HG02852 (cell line): ENCODE measurements at regions not wholly inside any gene's neighbourhood (a gene's known extent, or its start where the extent isn't known, plus 50 kb on each side); places are given as distances from the start of the nearest gene placed in this dataset.

Source experiments
- ATAC-seq: cut with Tn5 transposase; IDR thresholded peaks from one replicate; pipeline ENCODE4 v1.9.1; 2021; ENCODE audit warnings: mild to moderate bottlenecking, moderate library complexity; ENCODE audit not compliant: unreplicated experiment

DNA sequence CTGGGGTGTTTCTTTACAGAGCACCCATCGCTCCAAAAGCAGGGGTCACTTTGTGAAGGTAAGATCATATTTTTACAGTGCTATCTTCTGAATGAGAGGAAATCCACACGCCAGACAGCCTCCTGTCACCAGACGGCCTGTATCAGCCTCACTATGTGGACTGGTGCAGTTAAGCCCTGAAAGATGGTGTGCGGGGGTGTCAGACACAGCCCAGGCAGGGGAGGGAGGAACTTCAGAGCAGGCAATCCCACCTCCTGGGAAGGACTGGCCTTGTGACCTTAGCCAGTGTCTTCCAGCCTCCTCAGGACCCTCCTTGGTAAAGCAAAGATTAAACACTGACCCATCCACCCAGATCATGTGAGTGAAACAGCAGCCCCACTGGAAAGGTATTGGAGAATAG, 249.4 kb upstream of the CTAGE1 start:
- ATAC-seq, result no peak

DNA sequence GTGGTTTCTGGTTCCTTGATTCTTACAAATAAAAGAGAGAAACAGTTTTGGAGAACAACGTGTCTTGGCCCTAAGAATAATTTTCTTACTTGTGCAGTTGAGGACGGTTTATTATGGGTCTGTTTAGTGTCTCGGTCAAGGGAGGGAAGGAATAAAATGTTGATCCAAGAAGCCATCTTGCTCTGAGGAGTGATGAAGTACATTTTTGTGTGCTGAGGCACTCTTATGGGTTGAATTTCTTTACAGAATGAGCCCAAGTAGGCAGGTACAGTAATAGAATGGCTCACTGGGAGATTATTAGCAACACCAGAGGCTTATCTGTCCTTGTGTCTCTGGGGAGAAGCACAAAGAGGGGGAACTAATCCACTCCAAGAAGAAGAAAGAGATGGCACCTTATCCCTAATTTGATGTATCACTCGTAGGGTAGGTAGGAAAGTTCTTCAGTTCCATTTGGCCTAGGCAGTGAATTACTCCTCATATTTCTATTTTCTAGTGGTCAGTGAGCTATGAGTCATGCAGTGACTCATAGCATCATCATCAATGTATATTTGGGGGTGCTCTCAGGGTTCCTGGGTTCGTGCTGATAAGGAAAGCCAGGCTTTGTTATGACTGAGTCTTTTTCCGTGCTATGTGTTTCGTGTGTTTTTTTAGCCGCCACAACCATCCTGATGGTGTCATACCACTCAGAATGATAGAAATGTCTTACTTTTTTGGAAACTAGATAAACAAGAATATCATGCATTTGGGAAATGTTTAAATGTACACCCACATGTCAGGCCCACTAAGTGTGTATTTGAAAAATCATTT, 250.1 kb upstream of the CTAGE1 start:
- peak; percentile 73 for ATAC-seq

DNA sequence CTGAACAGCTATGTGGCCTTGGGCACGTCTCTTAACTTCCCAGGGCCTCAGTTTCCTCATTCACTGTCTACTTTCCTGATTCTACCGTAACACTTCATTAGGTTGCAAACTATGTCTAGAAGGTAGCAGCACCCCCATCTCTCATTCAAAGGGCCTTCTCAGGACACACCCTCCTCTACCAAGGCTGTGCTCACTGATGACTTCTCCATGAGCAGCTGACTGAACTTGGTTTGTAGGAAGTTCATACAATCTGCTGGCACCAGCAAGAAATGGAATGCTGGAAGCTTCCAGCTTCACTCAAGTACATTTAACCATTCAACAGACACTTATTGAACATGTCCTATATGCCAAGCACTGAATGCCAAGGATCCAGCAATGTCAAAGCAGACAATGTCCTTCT, 250.8 kb upstream of the CTAGE1 start:
- peak; percentile 11 for ATAC-seq

DNA sequence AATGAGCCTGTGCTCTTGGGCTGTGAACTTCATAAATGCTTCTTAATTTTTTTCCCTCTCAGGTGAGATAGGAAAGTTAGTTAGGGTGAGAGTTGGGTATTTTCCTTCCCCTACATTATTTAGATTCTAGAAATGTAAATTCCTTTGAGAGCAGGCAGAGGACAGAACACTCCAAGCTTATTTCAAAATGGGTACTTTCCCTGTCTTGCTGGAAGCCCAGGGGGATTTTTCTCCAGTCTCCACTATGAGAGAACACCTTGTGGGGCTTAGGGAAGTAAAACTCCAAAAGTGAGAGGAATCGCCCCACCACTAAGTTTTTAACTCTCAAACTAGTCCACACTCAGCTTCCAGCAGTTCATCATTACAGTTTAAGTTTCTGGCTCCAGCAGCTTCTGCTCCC, 253.2 kb upstream of the CTAGE1 start:
- peak; percentile 56 for ATAC-seq

DNA sequence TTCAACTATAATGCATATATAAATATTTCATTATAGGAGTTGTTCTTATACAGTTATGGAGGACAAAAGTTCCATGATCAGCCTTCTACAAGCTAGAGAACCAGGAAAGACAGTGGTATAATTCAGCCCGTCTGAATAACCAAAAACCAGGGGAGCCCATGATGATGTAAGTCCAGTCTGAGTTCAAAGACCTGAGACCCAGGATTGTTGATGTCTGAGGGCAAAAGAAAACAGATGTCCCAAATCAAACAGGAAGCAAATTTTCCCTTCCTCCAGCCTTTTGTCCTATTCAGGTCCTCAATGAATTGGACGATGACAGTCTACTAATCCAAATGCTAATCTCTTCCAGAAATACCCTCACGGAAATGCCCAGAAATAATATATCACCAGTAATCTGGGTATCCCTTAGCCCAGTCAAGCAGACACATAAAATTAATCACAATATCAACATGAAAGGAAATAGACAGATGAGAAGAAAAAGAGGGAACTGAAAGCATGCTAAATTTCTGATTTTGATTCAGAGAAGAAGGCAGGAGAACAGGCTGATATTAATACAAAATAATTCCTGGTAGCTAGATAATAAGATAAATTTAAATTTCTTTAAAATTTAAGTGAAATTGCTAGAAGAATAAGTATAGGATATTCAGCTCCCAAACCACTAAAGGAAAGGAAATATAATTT, 255.6 kb upstream of the CTAGE1 start:
- ATAC-seq, result no peak

DNA sequence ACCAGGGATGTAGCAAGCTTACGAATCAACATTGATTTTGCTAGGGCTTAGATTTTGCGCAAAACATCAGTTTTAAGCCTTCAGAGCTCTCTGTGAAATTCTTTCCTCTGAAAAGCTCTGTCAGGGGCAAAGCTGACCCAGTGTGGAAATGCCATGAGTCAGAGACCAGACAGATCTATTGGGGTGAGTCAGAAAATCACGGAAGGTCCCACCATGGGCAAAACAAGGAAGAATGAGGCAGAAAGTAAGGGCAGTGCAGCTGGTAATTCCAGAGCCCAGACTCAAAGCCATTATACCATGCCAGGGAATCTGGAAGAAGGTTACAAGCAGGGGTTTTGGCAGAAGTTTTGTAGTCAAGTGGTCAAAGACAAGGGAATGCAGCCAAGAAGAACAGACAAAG, 256.6 kb upstream of the CTAGE1 start:
- ATAC-seq, result no peak

DNA sequence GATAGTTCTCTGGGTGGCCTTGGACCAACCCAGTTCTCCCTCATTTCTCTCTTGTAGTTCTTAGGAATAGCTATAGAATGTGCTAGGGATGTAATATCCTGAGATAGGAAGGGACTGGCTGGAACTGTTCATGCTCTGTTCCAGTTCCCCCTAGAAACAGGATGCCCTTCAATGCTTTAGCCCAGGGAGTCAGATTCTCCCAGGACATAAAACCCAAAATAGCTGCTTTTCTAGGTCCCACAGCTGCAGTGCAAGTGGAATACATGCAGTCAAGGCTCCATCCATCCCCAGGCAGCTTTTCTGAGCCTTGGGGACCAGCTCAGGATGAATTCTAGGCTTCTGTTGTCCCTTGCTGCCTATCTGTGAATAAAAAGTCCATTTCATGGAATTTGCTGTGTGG, 257.3 kb upstream of the CTAGE1 start:
- ATAC-seq, result no peak

DNA sequence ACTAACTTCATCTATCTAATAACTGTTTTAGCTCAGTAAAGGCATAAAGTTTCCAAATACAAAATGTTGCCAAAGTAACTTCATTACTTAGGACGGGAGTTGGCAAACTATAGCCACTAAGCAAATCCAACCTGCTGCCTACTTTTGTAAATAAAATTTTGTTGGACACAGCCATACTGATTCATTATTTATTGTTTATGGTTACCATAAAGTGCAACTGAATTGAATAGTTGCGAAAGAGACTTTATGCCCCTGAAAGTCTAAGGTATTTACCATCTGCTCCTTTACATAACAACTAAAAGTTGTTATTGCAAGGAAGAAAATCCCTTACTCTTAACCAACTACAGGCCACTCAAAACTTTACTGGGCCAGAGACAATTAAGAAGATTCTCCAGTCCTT, 256.7 kb upstream of the RBBP8 start:
- ATAC-seq, result no peak

DNA sequence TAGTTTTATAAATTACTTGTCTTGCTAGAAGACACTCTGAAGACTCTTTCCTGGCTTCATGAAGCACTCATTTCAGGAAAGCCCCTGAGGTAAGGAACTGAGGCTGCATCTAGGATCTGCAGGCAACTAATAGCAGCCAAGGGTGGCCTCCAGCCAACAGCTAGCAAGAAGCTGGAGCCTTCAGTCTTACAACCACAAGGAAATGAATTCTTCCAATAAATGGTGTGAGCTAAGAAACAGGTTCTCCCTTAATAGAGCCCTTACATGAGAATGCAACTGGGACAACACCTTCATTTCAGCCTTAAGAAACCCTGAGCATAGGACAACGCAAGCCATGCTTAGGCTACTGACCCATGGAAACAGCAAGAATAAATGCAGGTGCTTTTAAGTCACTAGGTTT, 254.6 kb upstream of the RBBP8 start:
- no peak for ATAC-seq

DNA sequence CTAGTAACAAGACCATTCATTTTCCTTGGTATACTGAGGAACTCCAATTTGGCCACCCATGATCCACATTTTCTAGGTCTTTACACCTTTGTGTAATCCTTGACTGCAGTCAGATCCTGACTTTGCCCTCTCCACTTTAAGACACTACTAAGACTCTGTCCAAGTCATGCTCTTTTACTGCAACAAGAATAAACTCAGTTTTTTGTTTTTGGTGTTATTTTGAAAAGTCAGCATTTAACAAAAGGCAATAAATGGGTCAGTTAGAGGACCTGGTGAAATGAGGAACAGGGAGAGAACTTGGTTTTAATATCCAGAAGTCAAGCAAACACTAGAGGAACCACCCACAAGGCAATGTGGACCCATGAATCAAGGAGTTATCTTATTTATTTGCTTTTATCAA, 252.2 kb upstream of the RBBP8 start:
- no peak for ATAC-seq

DNA sequence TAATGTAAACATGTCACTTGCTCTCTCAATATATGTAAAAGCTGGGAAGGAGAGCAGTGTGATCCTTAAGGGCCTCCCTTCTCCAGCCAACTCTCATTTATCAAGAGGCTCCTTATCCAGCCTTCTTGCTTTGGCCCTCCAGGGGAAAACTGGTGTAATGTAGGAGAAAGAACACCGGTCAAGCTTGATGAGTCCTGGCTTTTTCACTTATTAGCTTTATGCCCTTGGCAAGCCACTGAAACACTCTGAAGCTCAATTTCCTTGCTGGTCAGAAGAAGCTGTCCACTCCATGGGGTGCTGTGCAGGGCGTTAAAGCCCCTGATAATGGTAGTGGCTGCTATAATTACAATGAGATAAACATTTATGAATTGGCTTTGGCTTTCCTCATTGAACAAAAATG, 251.2 kb upstream of the RBBP8 start:
- ATAC-seq, result no peak

DNA sequence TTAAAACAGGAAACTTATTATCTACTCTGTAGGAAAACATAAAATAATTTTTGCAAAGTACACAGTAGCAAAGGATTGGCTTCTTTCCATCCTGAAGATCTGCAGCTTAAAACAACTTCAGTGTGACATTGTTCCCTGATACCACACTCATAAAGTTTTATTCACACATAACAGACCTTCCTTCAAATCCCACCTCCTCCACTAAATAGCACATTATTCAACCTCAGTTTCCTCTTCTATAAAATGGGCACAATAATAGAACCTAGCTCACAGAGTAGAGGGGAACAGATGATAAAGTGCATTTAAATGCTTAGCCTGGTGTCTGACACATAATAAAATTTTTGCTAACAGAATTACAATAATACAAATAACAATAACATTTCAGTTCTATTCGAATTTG, 250.4 kb upstream of the RBBP8 start:
- no peak for ATAC-seq

DNA sequence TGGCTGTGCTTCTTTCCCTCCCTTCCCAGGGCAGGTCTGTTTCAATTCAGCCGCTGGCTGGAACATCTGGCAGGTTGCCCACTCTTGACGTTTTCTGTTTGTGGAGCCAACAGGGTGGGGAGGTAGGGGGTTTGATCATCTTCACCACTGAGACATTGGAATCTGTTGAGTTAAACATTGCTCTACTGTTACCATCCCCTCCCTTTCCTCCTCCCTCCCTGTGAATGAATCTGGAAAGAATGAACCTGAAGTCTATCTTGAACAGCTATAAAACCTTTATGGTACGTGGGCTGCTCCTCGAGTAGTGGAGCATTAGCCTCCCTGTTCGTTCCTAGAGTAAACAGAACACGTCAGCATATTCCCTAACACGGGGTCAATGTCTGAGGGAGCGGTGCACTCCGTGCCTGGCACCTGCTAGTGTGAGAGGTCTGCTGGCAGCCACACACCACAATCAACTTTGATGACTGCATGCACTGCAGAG, 249.9 kb upstream of the RBBP8 start:
- ATAC-seq, result no peak

DNA sequence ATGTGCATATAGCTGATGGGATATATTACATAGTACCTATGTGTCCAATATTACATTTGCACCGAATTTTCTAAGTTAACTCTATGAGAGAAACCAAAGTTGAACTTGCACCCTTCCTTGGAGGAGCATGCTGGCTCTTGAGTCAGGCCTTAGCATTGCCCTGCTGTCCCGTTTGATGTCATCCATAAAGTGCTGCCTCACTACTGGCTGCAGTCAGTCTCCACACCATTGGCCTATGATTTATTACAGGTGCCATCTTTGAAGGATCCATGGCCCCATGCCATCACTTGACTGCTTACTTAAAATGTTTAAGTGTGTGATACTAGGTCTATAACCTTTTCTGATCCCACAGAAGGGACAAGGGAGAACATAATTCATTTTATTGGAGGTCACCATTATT, 249.3 kb upstream of the RBBP8 start:
- no peak for ATAC-seq

DNA sequence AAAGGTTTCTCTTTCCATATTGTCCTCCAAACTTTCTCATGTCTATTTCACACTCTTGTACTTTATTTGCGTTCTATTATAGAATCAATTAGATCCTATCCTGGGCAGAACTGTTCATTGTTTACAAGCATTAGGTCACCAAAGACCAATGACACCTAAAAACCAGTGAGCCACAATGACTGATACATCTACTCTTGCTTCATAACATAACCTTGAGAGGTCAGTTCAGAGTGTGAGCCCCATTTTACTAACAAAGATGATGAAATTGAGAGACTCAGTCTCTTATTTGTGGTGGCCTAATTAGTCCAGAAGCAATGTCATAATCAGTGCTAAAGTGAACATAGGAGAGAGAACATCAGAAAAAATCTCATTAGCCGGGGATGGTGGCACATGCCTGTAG, 248.9 kb upstream of the RBBP8 start:
- no peak for ATAC-seq

DNA sequence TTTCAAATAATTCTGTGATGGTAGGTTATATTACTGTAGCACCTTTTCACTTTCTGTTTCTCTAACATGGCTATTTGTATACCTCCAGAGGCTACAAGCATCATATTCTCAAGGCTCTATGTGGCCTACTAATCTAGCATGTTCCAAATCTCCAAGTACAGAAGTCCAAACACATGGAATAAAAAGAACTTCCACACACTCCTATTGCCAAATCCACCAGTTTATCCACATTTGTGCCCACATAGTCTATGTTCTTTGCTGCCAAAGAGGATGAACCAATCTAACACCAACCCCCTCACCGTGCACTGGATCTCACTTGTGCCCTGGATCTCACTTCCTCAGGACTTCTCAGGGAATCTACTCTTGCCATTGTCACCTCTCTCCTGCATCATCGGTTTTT, 247.3 kb upstream of the RBBP8 start:
- no peak for ATAC-seq

DNA sequence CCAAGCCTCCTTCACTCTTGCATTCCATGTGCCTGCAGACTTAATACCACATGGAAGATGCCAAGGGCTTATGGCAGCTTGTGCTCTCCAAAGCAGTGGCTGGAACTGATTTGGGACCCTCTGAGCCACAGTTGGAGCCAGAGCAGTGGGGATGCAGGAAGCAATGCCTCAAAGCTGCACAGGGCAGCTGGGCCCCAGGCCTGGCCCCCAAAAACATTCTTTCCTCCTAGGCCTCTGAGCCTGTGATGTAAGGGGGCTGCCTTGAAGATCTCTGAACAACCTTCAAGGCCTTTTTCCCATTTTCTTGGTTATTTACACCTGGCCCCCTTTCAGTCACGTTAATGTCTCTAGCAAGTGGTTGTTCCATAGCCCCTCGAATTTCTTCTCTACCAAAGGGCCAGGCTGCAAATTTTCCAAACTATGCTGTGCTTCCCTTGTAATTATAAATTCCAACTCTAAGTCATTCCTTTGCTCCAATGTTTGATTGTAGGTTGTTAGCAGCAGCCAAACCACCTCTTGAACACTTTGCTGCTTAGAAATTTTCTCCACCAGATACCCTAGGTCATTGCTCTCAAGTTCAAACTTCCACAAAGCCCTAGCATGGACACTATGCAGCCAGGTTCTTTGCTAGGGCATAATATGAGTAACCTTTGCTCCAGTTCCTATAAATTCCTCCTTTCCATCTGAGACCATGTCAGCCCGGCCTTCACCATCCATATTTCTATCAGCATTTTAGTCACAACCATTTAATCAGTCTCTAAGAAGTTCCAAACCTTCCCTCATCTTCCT, 245.0 kb upstream of the RBBP8 start:
- no peak for ATAC-seq

DNA sequence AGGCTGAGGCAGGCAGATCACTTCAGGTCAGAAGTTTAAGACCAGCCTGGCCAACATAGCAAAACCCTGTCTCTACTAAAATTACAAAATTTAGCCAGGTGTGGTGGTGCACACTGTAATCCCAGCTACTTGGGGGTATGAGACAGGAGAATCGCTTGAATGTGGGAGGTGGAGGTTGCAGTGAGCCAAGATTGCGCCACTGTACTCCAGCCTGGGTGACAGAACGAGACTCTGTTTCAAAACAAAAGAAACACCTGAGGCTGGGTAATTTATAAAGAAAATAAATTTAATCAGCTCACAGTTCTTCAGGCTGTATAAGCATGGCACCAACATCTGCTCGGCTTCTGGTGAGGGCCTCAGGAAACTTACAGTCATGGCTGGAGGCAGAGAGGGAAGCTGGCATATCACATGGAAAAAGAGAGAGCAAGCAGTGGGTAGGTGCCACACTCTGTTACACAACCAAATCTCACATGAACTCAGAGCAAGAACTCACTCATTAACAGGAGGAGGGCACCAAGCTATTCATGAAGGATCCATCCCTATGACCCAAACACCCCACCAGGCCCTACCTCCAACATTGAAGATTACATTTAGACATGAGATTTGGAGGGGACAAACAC, 244.1 kb upstream of the RBBP8 start:
- no peak for ATAC-seq

DNA sequence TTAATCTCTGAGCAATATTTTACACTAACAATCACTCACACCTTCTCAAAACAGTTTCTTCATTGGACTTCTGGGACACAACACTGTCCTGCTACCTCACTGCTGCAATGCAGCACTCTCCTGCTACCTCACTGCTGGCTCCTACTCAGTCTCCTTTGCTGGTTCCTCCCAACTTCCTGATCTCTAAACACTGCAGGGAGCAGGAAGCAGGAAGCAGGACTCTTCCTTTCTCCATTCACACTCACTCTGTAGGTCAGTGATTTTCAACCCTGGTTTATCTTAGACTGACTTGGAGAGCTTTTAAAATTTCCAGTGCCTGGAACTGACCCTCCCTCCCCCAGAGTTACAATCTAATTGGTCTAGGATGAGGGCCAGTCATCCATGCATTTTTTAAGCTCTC, 243.4 kb upstream of the RBBP8 start:
- no peak for ATAC-seq

DNA sequence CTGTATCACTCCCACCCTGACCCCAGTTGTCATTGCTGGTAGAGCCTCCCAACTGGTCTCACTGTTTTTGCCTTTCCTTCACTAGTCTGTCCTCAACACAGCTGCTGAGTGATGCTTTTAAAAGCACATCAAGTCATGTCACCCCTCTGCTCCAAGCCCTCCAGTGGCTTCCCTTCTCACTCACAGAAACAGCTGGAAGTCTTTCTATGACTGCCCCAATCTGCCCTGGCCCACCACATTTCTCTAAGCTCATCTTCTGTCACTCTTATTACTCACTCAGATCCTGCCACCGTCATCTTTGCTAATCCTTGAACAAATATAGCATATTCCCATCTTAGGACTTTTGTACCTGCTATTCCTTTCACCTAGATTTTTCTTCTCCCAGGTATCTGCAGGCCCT, 242.6 kb upstream of the RBBP8 start:
- ATAC-seq, result no peak

DNA sequence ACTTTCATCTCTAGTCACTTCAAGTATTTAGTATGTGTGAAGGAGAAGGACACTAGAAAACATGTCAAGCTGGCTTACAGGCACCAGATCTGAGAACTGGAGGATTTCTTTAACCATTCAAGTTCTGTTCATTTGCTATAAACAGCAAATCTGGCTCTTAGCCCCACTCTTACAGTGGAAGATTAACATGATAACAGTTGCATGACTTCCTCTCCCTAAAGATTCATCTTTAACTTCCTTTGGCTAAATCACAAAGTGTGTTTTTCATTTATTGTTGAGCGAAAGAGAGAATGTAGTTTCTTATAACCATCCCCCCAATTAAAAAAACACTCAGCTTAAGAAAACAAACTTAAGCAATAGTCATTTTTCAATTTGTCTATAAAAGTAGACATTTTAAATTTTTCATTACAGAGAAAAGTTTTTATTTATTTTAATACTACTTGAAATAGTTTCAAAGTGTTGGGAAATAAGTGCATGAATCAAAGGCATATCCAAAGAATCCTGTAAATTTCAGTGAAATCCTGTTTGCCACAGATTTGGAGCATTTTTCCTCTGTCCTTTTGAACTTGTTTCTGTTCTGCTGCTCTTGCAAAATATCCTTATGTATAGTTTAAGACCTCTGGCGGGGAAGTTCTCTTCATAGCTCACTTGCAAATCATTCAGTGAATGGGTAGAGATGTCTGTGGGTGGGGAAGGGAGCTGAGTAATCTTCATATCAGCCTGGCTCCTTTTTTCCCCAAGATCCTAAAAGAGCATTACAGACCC, 241.0 kb upstream of the RBBP8 start:
- ATAC-seq, result peak; percentile 52
